ENCODE measurements at regions not wholly inside any gene's neighbourhood (a gene's known extent, or its start where the extent isn't known, plus 50 kb on each side); places are given as distances from the start of the nearest gene placed in this dataset.

- H3K4me3 ChIP-seq: no peak overlapping the region
- no peak overlapping the region for H3K27ac ChIP-seq
- TF ChIP-seq CTCF (IDR thresholded peaks at IDR 0.05) (no peak), POLR2A (IDR thresholded peaks at IDR 0.05) (no peak), POLR2AphosphoS5 (IDR thresholded peaks at IDR 0.05; ENCODE audit: insufficient read depth in 1 of 2, low read depth in 1 of 2) (no peak)
- intact Hi-C loops (cut with DNase I): no loop called here
- no peaks in the 10 kb centered on the region for H3K9me3 ChIP-seq
- DNase-seq (ENCODE audit: extremely low spot score in 2 of 2): no peak
- no peaks in the 10 kb centered on the region for H3K36me3 ChIP-seq
- no peaks in the 10 kb centered on the region for H3K27me3 ChIP-seq
- H3K4me1 ChIP-seq: no peaks in the 10 kb centered on the region
Measured at GRCh38 chr11:45468267-45468856, 182.2 kb upstream of the SYT13 start.

- H3K27me3 ChIP-seq: no peaks in the 10 kb centered on the region
- TF ChIP-seq POLR2AphosphoS5 (IDR thresholded peaks at IDR 0.05; ENCODE audit: insufficient read depth in 1 of 2, low read depth in 1 of 2) (no peak), CTCF (IDR thresholded peaks at IDR 0.05) (no peak), POLR2A (IDR thresholded peaks at IDR 0.05) (no peak)
- DNase-seq (ENCODE audit: extremely low spot score in 2 of 2): no peak
- intact Hi-C loops (cut with DNase I): no loop called here
- H3K36me3 ChIP-seq: no peaks in the 10 kb centered on the region
- no peaks in the 10 kb centered on the region for H3K9me3 ChIP-seq
- H3K27ac ChIP-seq: no peak overlapping the region
- no peak overlapping the region for H3K4me3 ChIP-seq
- H3K4me1 ChIP-seq: no peaks in the 10 kb centered on the region
Measured at GRCh38 chr11:45463541-45463940, 177.4 kb upstream of the SYT13 start.

- no peaks in the 10 kb centered on the region for H3K4me1 ChIP-seq
- no peak overlapping the region for H3K4me3 ChIP-seq
- no peaks in the 10 kb centered on the region for H3K9me3 ChIP-seq
- H3K36me3 ChIP-seq: no peaks in the 10 kb centered on the region
- intact Hi-C loops (cut with DNase I): no loop called here
- H3K27me3 ChIP-seq: no peaks in the 10 kb centered on the region
- no peak overlapping the region for H3K27ac ChIP-seq
- no peak for TF ChIP-seq POLR2AphosphoS5 (IDR thresholded peaks at IDR 0.05; ENCODE audit: insufficient read depth in 1 of 2, low read depth in 1 of 2)
- TF ChIP-seq CTCF (IDR thresholded peaks at IDR 0.05): no peak
- TF ChIP-seq POLR2A (IDR thresholded peaks at IDR 0.05): no peak
- no peak for DNase-seq (ENCODE audit: extremely low spot score in 2 of 2)
Measured at GRCh38 chr11:45461514-45461913, 175.4 kb upstream of the SYT13 start.

GRCh38 chr11:45459491-45459890, 173.3 kb upstream of the SYT13 start:
- H3K9me3 ChIP-seq: no peaks in the 10 kb centered on the region
- intact Hi-C loops (cut with DNase I): no loop called here

More at GRCh38 chr11:45459491-45459890, 173.3 kb upstream of the SYT13 start:
- no peaks in the 10 kb centered on the region for H3K36me3 ChIP-seq
- no peaks in the 10 kb centered on the region for H3K4me1 ChIP-seq
- no peak overlapping the region for H3K27ac ChIP-seq
- H3K27me3 ChIP-seq: no peaks in the 10 kb centered on the region
- H3K4me3 ChIP-seq: no peak overlapping the region
- no peak for DNase-seq (ENCODE audit: extremely low spot score in 2 of 2)
- TF ChIP-seq POLR2AphosphoS5 (IDR thresholded peaks at IDR 0.05; ENCODE audit: insufficient read depth in 1 of 2, low read depth in 1 of 2) (no peak), CTCF (IDR thresholded peaks at IDR 0.05) (no peak), POLR2A (IDR thresholded peaks at IDR 0.05) (no peak)

Data from vagina (tissue), 2 donors.